ENCODE measurements at regions not wholly inside any gene's neighbourhood (a gene's known extent, or its start where the extent isn't known, plus 50 kb on each side); places are given as distances from the start of the nearest gene placed in this dataset.

DNA sequence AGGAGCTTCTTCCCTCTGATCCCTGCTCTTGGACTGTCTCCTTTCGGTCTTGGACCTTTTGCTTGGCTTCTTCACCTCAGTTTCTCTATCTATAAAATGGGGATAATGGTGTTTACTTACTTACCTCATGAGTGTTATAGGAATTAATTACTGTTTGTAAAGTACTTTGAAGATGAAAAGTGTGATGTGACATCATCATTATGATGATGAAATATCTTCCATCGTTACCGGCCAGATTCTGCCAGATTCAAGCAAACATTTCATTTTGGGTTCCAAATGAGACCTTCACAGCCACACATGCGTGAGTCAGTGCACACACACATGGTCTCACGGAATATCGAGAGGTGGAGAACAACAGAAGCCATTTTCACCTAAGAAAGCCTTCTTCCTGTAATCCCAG lies 220.1 kb upstream of the RPL34 start:
- no peak for DNase-seq (ENCODE audit: low spot score)

DNA sequence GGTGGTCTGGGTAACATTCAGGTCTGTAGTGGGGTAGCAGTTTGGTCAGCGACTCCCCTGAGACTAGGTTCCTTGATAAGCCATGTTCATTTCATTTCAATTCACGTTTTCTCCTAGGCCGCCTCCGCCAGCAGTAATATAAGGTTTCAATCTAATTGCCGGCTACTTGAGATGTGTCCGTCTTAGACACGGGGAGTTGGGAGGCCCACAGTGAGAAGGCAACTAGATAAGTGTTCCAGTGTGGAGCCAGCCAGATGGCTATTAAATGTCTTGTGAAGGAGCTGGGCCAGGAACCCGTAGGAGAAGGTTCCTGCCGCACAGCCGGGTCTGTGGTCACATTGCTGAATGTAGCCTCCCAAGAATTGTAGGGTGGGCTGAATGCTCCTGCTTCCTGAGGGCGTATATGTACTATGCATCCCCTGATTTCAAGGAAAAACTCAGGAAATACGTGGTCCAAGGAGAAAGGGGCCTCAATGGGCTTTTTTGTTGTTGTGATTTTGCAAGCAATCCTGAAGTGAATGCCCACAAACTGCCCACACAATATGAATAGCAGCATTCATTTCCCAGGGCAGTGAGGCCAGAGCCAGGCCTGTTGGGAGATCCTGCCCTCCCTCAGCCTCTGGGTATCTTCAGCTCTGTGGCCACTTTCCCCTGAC lies 220.6 kb upstream of the RPL34 start:
- no peak for DNase-seq (ENCODE audit: low spot score)

DNA sequence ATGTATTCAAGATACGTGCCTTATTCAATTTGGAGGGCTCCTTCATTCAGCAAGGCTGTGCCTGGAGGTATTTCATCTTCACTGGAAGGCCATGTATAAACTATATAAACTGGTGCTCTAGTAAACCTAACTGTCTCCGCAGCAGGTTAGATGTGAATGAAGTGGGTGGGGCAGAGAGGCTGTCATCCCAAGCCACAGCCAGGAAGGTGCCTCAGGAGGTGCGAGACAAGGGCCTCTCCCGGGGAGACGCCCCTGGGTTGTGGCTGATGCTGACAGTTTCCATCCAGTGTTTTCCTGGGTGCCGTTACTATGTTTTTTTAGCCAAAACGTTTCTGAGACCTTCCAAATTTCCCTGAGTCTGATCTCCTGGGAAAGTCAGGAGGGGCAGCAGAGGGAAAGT lies 221.5 kb upstream of the RPL34 start:
- DNase-seq (ENCODE audit: low spot score) = no peak

DNA sequence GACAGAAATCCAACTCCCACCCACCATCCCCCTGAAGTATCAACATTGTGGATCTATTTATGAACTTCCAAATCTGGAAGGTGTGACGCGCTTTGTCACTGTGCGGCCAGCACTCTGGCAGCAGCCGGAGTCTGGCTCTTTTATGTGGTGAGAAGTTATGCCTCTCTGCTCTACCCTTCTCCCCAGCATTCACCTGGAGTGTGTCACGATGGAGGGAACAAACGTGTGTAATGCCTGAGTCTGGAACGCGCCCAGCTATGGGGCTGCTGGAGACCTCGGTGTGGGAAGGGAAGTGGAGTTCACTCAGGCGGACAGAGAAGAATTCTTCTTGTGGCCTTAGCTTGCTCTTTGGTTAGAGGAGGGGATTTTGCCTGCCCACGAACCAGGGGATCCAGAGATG lies 222.1 kb upstream of the RPL34 start:
- no peak for DNase-seq (ENCODE audit: low spot score)

DNA sequence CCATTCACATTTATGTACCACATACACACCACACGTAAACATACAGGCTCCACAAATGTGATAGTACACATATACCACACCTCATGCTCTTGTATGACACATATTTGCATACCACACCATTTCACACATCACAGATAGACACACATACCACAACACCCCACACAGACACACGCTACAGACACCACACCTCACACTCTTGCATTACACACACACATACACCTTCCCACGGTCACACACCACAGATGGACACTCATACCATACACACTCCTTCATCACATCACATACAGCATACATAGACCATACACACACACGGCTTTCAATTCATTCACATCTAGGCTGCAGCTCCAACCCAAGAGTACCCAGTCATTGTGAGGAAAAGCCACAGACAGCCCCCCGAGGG lies 222.5 kb upstream of the RPL34 start:
- DNase-seq (ENCODE audit: low spot score) = no peak

DNA sequence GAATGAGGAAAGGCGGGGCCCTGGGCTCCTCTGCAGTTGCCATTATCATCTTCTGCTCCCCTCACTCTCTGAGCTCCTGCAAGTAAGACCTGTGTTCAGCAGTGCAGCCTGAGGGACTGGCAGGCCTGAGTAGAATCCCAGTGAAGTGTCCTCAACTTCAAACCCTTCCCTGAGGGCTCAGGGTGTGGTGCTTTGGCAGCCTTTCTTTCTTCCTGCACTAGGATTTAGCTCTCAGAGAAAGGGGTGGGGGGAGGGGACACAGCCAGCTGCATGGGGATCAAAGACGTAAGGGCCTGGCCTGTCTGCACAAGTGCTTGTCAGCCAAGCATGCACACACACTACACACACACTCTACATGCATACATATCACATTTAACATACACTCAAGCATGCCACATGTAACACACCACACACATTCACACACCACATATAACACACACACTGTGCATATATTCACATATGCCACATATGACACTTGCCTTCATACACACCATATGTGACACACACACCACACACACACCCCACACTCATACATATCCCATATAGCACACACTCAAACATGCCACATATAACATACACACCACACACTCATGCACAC lies 223.4 kb upstream of the RPL34 start:
- no peak for DNase-seq (ENCODE audit: low spot score)

DNA sequence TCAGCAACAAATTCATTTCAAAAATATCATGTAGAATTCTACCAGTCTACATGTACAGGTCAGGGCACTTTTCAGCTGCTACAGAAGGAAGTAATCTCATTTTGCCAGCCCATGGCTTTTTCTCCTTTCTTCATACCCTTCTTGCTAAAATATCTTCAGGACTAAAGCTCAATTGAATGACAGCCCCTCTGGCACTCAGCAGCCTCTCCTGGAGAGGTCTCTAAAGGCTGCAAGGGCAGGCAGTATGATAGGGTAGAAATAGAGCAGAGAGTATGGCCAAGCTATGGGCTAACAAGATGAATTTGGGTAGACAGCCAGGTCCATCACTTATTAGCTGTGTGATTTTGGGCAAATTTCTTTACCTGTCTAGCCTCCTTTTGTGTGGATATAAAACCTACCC lies 224.6 kb upstream of the RPL34 start:
- DNase-seq (ENCODE audit: low spot score) = no peak

DNA sequence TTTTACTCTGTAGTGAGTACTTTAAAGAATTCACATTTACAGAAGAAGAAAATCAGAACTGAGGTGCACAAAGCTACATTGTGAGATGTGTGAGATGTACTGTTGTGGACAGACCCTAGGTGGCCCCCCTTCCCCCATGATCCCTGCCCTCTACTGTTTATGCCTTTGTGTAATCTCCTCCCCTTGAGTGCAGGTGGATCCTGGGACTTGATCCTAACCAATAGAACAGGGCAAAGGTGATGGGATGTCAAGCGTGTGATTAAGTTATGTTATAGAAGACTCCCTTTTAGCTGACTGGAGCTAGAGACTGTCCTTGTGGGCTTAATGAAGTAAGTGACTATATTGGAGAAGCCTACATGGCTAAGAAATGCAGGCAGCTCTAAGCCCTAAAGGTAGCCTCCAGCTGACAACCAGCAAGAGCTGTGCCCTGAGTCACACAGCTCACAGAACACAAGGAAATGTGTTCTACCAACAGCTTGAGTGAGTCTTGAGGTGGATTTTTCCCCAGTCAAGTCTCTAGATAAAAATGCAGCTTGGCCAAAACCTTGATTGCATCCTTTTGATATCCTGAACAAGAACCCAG lies 225.2 kb upstream of the LEF1 start:
- DNase-seq (ENCODE audit: low spot score) = no peak

DNA sequence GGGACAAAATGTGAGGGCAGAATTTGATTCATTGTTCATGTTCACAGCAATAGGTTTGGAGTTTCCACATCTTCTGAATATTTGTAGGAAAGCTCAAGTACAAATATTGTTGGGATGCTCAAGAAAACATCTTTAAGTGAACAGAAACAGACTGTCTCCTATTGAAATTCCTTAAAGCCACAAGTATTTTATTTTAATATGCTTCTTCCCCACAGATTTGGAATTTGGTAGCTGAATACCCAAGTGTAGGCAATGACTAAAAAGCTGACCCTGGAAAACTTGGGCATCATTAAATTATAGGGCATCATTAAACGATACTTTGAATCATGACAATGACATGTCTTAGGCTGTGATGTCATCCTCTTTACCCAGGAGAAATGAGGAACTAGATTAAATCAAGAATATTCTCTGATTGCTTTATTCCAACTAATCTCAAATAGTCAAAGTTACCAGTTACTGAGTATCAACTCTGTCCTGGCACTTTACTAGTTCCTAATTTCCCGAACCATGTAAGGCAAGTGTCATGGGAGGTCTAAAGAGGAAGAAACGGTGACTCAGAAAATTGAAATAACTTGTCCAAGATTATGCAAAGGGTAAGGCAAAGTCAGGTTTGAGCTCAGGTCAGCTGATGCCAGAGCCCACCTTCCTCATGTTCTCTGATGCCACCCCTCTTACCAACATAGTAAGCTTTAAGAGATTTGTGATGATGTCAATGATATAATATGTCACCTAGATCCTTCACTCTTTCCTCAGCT lies 223.1 kb upstream of the LEF1 start:
- DNase-seq (ENCODE audit: low spot score) = no peak

DNA sequence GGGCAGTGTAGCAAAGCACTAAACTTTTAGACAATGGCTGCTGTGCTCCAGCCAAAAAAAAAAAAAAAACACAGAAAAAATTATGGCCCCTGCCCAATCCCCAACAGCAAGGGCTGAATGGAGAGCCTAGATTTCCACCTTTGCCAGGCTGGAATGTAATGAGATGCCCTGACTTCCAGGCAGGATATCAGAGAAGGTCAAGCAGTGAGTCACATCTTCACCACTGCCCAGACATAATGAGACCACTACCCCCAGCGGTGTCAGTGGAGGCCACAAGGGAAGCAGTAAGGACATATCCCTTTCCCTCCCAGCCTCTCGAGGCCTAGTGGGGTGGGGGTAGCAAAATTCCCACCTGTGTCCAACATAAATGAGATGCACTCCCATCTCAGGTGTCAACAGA lies 216.3 kb upstream of the LEF1 start:
- DNase-seq (ENCODE audit: low spot score) = no peak

DNA sequence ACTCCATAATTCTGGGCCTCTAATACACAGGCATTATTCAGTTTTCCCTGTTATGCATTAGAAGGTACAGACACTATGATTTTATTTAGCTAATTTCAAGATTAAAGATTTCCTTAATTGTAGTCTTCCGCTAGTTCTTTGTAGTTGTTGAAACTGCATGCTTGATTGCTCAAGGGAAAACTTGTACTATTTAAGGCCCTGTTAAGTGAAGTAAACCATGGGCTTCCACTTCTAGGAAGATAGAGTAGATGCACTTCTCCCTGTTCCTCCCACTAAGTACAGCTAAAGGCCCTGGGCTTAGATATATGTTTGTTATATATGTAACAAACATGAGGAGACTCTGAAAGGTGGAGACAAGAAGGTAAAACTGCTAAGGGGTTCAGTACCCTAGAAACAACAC lies 215.8 kb upstream of the LEF1 start:
- no peak for DNase-seq (ENCODE audit: low spot score)

DNA sequence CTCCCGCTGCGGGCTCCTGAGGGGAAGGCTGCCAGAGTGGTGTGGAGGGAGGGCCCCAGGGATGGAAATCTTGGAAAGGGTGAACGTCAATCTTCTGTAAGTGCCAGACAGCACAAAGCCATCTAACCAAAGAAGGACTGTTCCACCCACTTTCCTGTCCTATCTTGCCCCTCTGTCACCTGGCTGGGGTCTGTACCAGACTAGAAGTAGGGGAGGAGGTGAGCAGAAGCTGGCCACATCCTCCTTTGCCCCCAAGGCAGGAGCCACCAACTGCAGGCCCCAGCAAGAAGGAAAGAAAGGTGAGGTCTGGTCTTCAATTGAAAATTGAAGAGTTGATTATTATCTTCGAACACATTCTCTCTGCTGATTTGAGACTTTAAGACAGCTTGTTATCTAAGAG lies 214.4 kb upstream of the LEF1 start:
- DNase-seq (ENCODE audit: low spot score) = no peak

DNA sequence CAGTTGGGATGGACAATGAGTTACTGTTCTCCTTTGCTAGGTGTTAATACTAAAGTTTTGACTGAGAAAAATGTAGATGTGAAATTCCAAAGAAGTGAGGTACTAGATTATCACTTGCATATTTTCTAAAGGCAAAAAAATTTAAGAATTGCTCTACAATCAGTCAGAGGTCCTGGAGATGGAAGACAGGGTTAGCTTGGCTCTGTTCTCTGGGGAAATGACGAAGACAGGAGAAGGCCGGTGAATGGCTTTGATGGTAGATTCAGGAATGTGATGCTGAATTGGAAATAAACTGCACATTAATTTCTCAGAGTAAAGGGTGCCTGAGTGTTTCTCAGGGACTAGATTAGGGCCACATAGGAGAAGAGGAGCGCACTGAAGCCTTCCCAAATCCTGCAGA lies 214.0 kb upstream of the LEF1 start:
- DNase-seq (ENCODE audit: low spot score) = no peak

DNA sequence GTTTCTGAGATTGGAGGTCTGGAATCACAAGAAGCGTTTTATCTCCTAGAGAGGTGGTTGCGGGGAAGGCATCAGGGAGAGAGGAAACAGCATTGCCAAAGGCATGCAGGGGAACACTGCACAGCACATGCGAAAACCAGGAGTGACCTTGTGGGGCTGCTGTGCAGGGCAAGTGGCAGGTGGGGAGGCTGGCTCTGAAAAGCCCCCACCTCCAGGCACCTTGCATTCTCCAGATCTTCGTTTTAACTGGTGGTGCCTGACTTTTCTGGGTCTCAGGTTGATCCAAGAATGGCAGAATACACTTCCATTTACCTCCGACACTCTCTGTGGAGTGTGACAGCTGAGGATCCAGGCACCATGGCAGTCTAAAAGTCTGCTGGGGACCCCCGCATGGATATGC lies 209.4 kb upstream of the LEF1 start:
- no peak for DNase-seq (ENCODE audit: low spot score)

DNA sequence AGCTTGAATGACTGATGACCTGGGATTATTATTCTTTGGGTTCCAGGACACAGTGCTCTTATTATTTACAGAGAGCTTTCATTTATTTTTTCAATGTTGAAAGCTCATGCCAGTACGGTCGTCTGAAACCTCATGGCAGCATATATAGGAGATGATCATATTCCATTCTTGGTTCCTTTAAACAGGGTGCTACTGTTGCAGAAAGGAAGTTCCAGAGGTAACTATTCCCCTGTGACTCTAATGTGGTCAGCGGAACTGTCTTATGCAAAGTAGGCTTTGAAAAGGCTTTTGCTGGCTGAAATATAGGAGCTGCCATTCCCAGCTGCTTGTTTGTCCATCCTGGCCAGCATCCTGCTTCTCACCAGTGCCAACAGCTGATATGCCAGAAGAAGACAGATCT lies 208.3 kb upstream of the LEF1 start:
- no peak for DNase-seq (ENCODE audit: low spot score)

DNA sequence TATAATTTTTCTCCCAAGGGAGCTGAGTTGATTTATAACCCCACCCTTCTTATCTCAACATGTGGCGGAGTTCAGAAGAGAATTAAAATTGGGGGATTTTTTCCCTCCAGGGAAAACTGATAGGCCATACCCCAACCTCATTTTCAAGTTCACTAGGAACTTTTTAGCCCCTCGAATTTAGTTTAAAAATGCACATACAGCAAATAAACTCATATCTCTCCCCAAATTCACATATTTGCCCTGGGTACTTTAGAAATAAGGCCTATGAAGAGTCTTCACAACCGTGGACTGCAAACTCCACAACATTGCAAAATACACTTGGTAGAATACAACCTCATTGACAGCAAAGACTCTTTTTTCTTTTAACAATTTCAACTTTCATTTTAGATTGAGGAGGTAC lies 206.7 kb upstream of the LEF1 start:
- no peak for DNase-seq (ENCODE audit: low spot score)

DNA sequence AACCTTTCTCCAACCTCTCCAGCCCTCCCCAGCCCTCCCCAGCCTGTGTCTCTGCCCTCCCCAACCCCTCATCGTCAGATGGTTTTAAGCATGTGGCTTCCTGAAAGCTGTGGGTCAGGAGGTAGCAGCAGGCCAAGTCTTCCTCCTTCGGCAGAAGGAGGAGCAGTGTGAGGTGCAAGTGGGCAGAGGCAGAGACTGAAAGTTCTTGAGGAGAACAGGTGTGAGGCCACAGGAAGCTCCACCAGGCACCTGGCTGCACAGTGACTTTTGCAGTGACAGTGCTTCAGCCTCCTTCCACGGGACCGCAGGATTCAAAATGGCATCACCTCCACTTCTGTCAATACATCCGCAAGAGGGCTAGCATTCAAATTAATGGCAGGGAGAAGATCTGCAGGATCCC lies 203.9 kb upstream of the LEF1 start:
- no peak for DNase-seq (ENCODE audit: low spot score)

DNA sequence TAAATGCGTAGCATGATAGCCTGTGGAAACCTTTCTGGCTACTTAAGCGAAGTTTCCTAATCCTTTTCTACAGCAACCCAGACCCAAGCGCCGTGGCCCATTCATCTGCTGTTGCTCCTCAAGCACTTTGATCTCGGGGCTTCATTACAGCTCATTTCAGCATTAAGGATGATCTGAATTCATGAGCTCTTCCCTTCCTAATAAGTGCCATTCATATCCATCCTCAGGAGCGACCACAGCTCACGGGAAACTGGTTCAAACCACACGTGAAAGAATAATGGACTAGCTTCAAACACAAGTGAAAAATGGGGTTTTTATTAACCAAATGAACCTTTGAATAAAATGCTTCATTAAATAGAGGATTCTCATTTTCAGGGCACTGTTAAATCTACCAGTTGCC lies 202.6 kb upstream of the LEF1 start:
- DNase-seq (ENCODE audit: low spot score) = no peak

DNA sequence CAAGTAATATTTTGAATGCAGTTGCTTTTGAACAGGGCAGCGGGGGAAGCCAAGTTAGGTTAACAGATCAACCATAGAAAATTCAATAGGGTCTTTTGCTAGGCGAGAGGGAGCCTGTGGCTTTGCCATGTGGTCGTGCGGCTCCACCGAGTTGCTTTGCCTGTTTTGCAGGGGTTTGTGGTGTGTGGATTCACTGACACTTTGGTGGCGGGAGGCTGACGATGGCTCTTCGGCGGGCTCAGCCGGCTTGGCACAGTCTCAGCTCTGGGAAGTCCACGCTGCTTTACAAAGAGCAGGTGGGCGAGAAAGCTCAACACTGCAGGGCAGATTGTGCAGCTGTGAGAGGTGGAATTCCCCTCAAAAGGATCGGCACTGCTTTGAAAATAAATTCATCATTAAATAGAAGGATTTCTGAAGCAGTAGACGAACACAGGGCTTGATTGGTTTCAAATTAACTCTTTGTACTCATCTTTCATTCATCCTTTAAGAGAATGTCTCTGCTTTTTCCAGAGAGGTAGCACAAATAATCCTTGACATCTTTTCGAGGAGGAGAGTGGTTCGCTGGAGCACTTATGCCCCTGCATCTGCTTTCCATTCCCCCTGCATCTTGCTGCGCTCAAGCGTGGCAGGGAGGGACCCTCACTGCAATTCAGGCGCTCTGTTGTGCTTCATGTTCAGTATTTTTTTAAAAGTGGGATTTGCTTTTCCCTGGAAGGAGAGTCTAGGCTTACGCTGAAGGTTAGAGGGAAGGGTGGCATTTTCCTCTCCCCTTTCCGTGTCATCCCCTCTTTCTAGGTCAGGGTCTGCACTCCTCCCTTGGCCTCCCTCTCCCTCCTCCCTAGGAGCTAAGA lies 201.8 kb upstream of the LEF1 start:
- no peak for DNase-seq (ENCODE audit: low spot score)

DNA sequence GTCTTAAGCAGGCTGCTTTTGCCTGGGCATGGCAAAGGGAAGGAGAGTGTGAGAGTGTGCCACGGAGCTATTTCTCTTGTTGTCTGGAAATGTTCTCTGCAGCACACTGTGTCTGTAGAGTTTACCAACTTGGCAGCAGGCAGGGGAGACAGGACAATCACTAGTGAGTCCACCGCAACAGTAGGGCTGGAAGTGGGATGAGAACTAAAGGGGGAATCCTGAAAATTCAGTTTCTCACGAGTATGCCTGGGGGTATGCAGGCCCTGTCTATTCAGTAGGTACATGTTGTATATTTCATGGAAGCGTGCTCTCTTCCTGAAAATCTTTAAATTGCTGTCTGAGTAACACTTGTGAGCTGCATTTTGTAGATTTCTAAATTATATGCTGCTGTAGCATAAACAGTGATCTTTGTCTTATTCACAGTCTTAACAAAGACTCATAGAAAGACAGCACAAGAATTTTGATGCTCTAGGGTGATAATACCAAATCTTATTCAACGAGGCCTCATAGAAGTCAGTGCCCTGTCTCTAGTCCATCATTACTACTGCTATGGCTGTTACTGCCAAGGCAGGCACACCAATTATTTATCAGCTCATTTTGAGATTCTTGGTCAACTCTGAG lies 200.4 kb upstream of the LEF1 start:
- no peak for DNase-seq (ENCODE audit: low spot score)

DNA sequence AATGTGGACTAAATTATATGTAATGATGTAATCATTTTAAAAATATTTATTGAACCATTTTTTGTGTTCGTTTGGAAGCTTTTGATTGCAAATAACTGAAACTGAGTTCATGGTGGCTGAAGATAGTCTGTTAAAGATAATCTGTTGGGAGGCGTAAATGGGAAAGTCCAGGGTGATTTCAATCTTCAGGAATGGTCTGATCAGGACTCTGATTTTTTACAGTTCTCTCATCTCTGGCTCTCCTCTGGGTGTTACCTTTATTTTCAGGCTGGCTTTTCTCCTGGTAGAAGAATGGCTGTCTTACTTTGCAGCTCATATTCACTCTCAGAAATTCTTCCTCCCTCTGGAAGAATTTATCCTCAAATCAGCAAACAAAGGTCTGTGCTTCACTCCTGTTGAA lies 199.0 kb upstream of the LEF1 start:
- DNase-seq (ENCODE audit: low spot score) = no peak

DNA sequence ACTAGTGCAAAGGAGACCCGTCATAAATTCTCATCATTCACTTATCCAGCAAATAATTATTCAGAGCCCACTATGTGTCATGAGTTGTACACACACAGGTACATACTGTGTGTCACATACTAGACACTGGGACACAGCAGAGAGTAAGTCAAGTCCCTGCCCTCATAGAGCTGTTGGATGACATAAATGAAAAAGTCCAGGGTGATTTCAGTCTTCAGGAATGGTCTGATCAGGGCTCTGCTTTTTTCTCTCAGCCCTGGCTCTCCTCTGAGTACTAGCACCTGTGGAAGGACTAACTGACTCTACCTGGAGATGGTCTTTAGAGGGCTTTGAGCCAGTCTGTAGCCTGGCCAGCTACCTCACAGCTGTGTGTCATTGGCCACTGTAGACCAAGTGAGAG lies 198.0 kb upstream of the LEF1 start:
- no peak for DNase-seq (ENCODE audit: low spot score)

All from hepatic stellate cell (primary cell).